ENCODE measurements at regions not wholly inside any gene's neighbourhood (a gene's known extent, or its start where the extent isn't known, plus 50 kb on each side); places are given as distances from the start of the nearest gene placed in this dataset.
"Not testable (repeated sequence)": the region's sequence is repeated elsewhere in the genome, so short reads cannot be mapped to it uniquely, and the experiment has no call there.

- no peak for DNase-seq
Measured at GRCh38 chr5:152456815-152457443, 51.9 kb upstream of the NMUR2 start.

- peak in 1 of 51 donors; percentile 21 for DNase-seq
Measured at GRCh38 chr5:152462021-152462721, 57.1 kb upstream of the NMUR2 start.

- DNase-seq = no peak
Measured at GRCh38 chr5:152464048-152464447, 59.0 kb upstream of the NMUR2 start.

GRCh38 chr5:152465140-152465539 lies 60.1 kb upstream of the NMUR2 start:
- no peak for DNase-seq

GRCh38 chr5:152466085-152466745 lies 61.1 kb upstream of the NMUR2 start:
- no peak for DNase-seq

- no peak for DNase-seq
Measured at GRCh38 chr5:152470167-152470566, 65.1 kb upstream of the NMUR2 start.

- no peak for DNase-seq
Measured at GRCh38 chr5:152472083-152472482, 67.0 kb upstream of the NMUR2 start.

- DNase-seq = no peak
Measured at GRCh38 chr5:152474961-152475360, 69.9 kb upstream of the NMUR2 start.

- no peak for DNase-seq
Measured at GRCh38 chr5:152477536-152477935, 72.5 kb upstream of the NMUR2 start.

GRCh38 chr5:152479866-152480265 lies 74.8 kb upstream of the NMUR2 start:
- DNase-seq = not testable (repeated sequence)

GRCh38 chr5:152480677-152481076 lies 75.6 kb upstream of the NMUR2 start:
- DNase-seq = not testable (repeated sequence)

- DNase-seq = peak in 1 of 51 donors; percentile 12
Measured at GRCh38 chr5:152487130-152487529, 82.1 kb upstream of the NMUR2 start.

- no peak for DNase-seq
Measured at GRCh38 chr5:152488869-152489268, 83.8 kb upstream of the NMUR2 start.

- DNase-seq = no peak
Measured at GRCh38 chr5:152499814-152500535, 94.9 kb upstream of the NMUR2 start.

GRCh38 chr5:152501294-152501693 lies 96.2 kb upstream of the NMUR2 start:
- no peak for DNase-seq

- DNase-seq = no peak
Measured at GRCh38 chr5:152503206-152503605, 98.1 kb upstream of the NMUR2 start.

- peak in 43 of 51 donors; percentile 2 to 79 (median 36) for DNase-seq
Measured at GRCh38 chr5:152505442-152506042, 100.5 kb upstream of the NMUR2 start.

GRCh38 chr5:152511120-152511519 lies 106.0 kb upstream of the NMUR2 start:
- DNase-seq = no peak

- DNase-seq = no peak
Measured at GRCh38 chr5:152511531-152512132, 106.6 kb upstream of the NMUR2 start.

- DNase-seq = peak in 1 of 51 donors; percentile 5
Measured at GRCh38 chr5:152514827-152515397, 109.8 kb upstream of the NMUR2 start.

- no peak for DNase-seq
Measured at GRCh38 chr5:152523964-152524363, 118.9 kb upstream of the NMUR2 start.
